OCI-LY1 (cell line): ENCODE measurements at regions not wholly inside any gene's neighbourhood (a gene's known extent, or its start where the extent isn't known, plus 50 kb on each side); places are given as distances from the start of the nearest gene placed in this dataset.

Experiments
- CTCF ChIP-seq: fragments of 200-600 bp; sonication (generic), shearing (Covaris generic); IDR thresholded peaks from 2 replicates; pipeline ENCODE4 v1.5.1; 2017; ENCODE audit warnings: mild to moderate bottlenecking, antibody characterized with exemption, low read length, moderate library complexity, mixed read lengths
- EZH2 ChIP-seq: fragments of 200-600 bp; sonication (generic), shearing (Covaris generic); IDR thresholded peaks from 2 replicates; pipeline ENCODE4 v1.8.0; 2017; ENCODE audit warnings: borderline replicate concordance, mixed run types, mild to moderate bottlenecking, antibody characterized with exemption, low read length, moderate library complexity, mixed read lengths

- TF ChIP-seq CTCF (no peak), EZH2 (no peak)
Observed at GRCh38 chr21:27804515-27804914, 837.6 kb upstream of the ADAMTS5 start.
